ENCODE measurements at regions not wholly inside any gene's neighbourhood (a gene's known extent, or its start where the extent isn't known, plus 50 kb on each side); places are given as distances from the start of the nearest gene placed in this dataset.
"Not testable (repeated sequence)": the region's sequence is repeated elsewhere in the genome, so short reads cannot be mapped to it uniquely, and the experiment has no call there.

DNA sequence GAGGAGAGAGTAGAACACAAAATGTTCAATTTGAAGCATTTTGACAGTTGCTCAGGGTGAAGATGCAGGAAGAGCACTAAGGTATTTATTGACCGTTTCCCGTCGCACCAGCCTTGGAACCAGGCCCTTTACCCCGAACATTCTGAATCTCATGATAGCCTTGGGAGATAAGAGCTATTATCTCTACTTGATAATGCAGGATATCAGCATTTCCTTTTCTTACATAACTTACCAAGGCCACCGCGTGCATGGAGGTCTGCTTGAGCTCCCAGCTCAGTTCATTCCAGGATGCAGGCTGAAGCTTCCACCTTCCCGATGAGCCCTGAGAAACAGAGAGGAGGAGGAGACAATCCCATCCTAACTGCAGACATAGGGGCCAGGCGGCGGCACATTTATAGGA, 324.2 kb upstream of the COBL start:
- DNase-seq (ENCODE audit: extremely low read depth in 1 of 2, low read depth in 1 of 2) = no peak

DNA sequence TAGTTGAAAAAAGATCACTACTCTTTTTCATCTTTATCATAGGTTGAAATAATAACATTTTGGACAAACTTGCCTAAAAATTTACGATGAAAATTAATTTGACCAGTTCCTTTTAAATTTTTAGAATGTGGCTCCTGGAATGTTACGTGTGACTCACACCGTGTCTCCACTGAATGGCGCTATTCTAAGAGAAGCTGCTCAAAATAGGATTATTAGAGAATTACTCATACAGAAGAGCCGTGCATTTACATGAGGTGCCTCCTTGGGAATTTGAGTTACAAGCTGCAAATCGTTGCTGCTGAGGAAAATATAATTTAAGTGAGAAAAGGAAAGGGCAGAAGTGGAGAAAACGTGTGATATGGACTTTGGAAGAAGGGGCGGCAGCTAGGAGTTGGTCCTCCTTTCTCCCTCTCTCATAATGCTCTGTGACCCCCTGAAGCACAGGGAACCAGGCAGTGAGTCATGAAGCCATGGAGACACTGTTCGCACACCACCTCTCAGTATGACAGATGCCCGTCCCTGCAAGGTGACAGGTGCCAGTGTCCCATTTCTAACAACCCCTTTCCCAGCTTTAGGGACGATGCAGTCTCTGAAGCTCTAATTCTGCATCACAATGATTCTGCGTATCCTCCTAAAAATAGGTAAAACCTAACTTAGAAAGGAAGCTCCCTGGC, 323.2 kb upstream of the COBL start:
- DNase-seq (ENCODE audit: extremely low read depth in 1 of 2, low read depth in 1 of 2) = no peak

- no peak for DNase-seq (ENCODE audit: extremely low read depth in 1 of 2, low read depth in 1 of 2)
These were observed 319.9 kb upstream of the COBL start for GRCh38 chr7:51636503-51636902.

DNA sequence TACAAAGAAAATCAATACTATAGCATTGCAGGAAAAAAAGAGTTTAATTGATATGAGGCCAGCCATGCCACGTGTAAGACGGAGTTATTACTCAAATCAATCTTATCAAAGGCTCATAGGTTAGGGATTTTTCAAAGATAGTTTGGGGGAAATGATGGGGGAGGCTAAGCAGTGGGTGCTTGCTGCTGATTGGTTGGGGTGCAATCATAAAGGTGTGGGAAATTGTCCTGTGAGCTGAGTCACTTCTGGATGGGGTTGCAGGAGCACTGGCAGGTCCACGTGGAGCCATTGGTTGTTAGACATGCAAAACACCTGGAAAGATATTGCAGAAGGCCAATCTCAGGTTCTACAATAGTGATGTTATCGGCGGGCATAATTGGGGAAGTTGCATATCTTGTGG, 319.2 kb upstream of the COBL start:
- DNase-seq (ENCODE audit: extremely low read depth in 1 of 2, low read depth in 1 of 2) = no peak

DNA sequence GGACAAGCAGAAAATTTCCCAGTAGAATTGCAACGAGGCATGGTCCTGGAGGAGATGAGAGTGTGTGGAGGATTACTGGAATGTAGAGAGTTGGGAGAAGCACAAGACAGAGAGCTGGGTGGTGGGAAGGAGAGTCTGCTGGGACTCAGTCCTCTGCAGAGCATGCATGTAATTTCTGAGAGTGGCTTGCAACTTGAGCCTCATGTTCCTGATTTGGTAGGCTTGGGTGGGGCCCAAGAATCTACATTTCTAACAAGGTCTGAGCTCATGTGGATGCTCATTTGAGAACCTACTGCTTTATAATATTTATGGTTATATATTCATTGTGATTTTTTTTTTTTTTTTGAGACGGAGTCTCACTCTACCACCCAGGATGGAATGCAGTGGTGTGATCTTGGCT, 317.9 kb upstream of the COBL start:
- DNase-seq (ENCODE audit: extremely low read depth in 1 of 2, low read depth in 1 of 2) = no peak

DNA sequence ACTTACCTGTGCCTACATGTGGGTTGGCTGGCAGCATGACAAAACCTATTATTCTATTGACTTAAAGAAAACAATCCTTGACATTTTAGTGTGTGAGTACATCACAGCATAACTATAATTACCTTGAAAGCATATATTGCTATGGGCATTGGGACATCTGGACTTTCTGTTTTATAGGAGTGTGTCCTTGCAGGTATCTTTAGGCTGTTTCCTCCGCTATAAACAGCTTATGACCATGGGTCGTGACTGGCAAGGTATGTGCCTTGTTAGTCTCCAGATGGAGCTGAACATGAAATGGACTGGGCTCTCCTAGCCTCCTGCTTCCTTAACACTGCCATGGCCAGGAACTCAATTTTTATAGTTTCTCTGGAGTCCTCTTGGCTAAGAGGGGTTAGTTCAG, 317.4 kb upstream of the COBL start:
- DNase-seq (ENCODE audit: extremely low read depth in 1 of 2, low read depth in 1 of 2) = no peak

GRCh38 chr7:51633596-51633995, 317.0 kb upstream of the COBL start:
- no peak for DNase-seq (ENCODE audit: extremely low read depth in 1 of 2, low read depth in 1 of 2)

DNA sequence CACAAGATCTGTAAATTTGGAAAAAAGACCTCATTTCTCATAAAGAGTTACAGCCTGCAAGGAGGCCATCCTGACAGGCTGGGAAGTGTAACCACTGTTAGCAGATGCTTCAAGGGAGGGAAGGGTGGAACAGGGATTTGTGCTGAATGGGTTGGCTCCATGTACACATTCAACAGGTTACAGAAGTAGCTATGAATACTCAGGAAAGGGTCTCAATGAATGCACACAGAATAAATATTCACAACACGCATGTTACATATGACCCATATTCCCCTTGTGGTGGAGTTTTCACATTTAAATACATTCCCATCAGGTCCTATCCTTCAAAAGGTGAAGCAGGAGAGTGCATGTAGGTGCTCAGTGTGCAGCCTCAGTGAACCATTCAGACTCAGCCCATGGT, 316.4 kb upstream of the COBL start:
- no peak for DNase-seq (ENCODE audit: extremely low read depth in 1 of 2, low read depth in 1 of 2)

DNA sequence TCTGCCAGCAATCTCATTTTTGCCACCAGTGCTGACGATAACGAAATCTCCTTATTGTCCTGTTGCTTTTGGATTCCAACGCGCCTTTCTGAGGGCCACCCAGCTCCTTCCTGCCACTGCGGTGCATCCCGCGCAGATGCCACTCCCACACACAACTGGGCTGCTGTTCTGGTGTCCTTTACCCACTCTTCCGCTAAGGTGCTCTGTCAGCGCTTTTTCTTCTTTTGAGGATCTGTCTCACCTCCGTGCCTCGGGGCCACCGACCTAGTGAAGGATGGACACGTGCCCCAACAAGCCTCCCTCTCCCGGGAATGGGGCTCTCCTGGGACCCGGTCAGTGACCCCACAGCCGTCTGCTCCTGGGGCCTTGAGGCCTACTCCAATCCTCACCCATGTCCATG, 314.3 kb upstream of the COBL start:
- DNase-seq (ENCODE audit: extremely low read depth in 1 of 2, low read depth in 1 of 2) = no peak

- DNase-seq (ENCODE audit: extremely low read depth in 1 of 2, low read depth in 1 of 2) = no peak
These were observed 312.6 kb upstream of the COBL start for GRCh38 chr7:51629206-51629605.

GRCh38 chr7:51621956-51622355, 305.3 kb upstream of the COBL start:
- no peak for DNase-seq (ENCODE audit: extremely low read depth in 1 of 2, low read depth in 1 of 2)

- DNase-seq (ENCODE audit: extremely low read depth in 1 of 2, low read depth in 1 of 2) = no peak
These were observed 304.1 kb upstream of the COBL start for GRCh38 chr7:51620706-51621105.

- no peak for DNase-seq (ENCODE audit: extremely low read depth in 1 of 2, low read depth in 1 of 2)
These were observed 303.3 kb upstream of the COBL start for GRCh38 chr7:51619880-51620279.

DNA sequence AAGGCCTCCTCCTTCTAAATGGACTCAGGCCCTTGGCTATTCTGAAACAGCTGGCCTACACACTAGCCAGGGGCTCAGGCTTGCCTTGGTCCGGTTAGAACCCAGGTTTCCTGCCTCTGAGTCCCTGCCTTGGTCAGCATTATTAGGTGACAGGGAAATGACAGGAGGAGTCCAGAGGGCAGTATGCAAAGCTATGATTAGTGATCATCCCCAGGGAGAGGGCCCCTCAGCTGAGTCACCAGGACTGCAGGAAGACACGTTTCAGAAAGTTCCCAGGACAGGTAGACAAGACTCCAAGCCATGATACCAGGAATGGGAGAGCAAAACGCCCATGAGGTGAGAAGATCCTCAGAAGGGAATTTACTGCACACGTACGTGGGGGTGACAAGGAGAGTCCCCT, 301.1 kb upstream of the COBL start:
- no peak for DNase-seq (ENCODE audit: extremely low read depth in 1 of 2, low read depth in 1 of 2)

GRCh38 chr7:51613911-51614357, 297.3 kb upstream of the COBL start:
- no peak for DNase-seq (ENCODE audit: extremely low read depth in 1 of 2, low read depth in 1 of 2)

GRCh38 chr7:51611937-51612336, 295.3 kb upstream of the COBL start:
- no peak for DNase-seq (ENCODE audit: extremely low read depth in 1 of 2, low read depth in 1 of 2)

DNA sequence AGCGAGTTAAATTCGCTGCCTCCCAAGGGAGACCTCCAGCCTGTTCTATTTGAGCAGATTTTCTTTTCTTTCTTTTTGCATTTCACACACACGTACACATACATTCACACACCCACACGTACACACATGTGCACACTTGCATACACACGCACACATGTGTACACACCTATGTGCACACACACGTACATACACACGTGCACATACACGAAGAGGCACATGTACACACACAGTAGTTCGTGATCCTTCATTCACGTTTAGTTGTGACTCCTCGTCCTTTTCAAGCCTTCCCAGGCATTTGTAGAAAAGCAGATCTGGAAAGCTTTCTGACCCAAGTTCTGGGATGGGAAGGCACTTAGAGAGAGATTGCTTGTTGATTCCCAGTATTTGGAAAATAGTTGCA, 290.8 kb upstream of the COBL start:
- no peak for DNase-seq (ENCODE audit: extremely low read depth in 1 of 2, low read depth in 1 of 2)

DNA sequence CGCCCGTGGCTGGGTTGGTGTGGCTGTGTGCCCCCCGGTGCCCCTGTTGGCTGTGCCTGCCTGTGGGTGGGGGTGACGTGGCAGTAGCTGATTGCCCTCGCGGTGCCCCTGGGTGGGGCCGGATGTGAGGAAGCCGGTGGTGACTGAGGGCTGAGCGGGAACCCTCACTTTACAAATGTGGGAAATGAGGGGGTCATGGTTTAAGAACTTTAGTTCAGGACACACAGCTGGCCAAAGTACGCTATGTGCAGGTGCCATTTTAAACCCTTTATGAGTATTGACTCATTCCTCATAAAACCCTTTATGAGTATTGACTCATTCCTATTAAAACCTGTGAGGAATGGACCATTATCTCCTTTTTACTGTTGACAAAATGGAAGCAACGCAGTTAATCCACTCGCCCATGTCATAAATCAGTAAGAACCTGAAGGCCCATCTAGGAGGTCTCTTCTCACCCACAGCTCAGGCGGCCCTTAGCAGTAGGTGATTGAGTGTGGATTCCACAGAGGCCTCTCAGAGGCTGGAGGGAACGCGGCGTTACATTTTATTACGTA, 290.1 kb upstream of the COBL start:
- no peak for DNase-seq (ENCODE audit: extremely low read depth in 1 of 2, low read depth in 1 of 2)

DNA sequence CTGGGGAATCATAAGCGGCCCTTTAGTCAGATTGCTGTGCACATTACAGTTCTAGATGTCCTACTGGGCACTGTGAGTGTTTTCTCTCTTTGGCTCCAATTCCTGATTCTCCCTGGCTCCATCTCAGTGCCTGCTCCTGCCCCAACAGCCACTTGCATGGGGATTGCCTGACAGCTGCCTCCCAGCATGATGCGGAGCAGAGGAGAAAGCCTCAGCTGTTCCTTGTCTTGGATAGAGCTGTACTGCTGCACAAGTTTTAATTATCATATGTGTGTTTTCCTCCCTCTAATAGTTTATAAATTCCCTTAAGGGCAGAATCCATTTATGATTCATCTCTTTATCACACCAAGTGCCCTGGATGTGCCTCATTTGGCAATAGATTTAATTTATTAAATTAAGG, 285.8 kb upstream of the COBL start:
- DNase-seq (ENCODE audit: extremely low read depth in 1 of 2, low read depth in 1 of 2) = no peak

DNA sequence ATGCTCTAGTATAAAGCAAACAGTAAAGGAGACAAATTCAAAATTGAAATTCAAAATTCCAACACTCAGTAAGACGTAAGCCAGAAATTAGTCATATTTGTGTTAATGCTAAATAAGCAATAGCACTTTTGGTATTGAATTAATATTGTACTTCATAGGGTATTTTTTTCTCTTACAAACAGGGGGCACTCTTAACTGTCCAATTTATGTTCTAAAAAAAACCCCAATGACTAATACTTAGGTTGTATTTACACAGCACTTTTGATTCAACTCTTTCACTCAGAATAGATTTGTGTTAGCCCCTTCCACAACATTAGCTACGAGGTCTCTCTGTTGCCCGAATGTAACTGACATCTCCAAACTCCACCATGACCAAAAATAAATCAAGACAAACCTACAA, 284.9 kb upstream of the COBL start:
- DNase-seq (ENCODE audit: extremely low read depth in 1 of 2, low read depth in 1 of 2) = no peak

DNA sequence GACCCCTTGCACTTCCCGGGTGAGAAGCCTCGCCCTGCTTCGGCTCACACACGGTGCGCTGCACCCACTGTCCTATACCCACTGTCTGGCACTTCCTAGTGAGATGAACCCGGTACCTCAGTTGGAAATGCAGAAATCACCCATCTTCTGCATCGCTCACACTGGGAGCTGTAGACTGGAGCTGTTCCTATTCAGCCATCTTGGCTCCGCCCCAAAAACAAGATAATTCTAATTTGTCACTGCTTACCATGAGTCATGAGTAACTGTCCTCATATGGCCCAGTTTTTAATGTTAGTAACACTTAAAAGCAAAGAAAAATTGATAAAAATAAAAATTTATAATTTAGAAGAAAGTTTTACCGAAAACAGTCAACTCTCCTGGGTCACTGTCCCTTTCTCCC, 283.3 kb upstream of the COBL start:
- not testable (repeated sequence) for DNase-seq (ENCODE audit: extremely low read depth in 1 of 2, low read depth in 1 of 2)

DNA sequence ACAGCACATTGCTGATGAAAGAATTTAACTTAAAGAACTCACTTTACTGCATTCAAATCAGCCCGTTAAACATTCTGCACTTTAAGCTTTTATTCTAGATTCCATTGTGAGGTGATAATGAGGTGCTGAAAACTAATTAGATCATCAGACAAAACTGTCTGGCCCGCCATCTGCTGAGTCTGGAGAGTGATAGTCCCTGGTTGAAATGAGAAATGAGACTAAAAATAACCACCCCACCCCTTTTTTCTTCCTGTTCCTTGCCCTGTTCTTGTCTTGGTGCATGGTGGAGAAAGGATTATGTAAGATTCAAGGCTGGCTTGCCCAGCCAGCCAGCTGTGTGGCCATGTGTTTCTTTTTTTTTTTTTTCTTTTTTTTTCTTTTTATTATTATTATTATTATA, 277.0 kb upstream of the COBL start:
- no peak for DNase-seq (ENCODE audit: extremely low read depth in 1 of 2, low read depth in 1 of 2)

All from activated CD8-positive, alpha-beta memory T cell treated with anti-CD3 and anti-CD28 coated beads for 1 hour (primary cell).